IMR-90 (cell line): ENCODE measurements at regions not wholly inside any gene's neighbourhood (a gene's known extent, or its start where the extent isn't known, plus 50 kb on each side); places are given as distances from the start of the nearest gene placed in this dataset.

Experiments used
- ATAC-seq: fragments of 200-7000 bp; cut with Tn5 transposase; 2 replicates; pipeline ENCODE4 v1.9.1; 2020; ENCODE audit warnings: low read depth, mild to moderate bottlenecking, moderate library complexity
- BruUV-seq: library from RNA; stranded (reverse); fragments of 400-500 nt; replicated peaks from 2 replicates; lab custom pipeline; 2021; lab: Mats Ljungman, UMichigan
- CTCF ChIA-PET: fragments of 300-600 bp; formaldehyde crosslinking; extraction: SDS; loops from one replicate; lab custom pipeline; 2021; ENCODE audit warnings: antibody characterized with exemption; lab: Yijun Ruan, JAX
- POLR2A ChIA-PET: fragments of 300-600 bp; sonication (Branson Sonifier 250); formaldehyde crosslinking; loops from one replicate; lab custom pipeline; 2022; ENCODE audit warnings: antibody characterized with exemption; ENCODE audit not compliant: unreplicated experiment; lab: Charles Lee
- DNase-seq: peaks from one replicate; pipeline ENCODE4 v3.0.0; 2013
- H2AFZ ChIP-seq: replicated peaks from 2 replicates; pipeline ENCODE3; 2013; ENCODE audit warnings: low read length, mild to moderate bottlenecking; ENCODE audit not compliant: poor library complexity
- H2AK5ac ChIP-seq: 2 replicates; pipeline ENCODE4 v1.6.1; 2013; ENCODE audit warnings: low read depth, low read length, inconsistent platforms
- H2AK9ac ChIP-seq: replicated peaks from 2 replicates; pipeline ENCODE3; 2013; ENCODE audit warnings: mild to moderate bottlenecking, low read depth, low read length, moderate library complexity; ENCODE audit not compliant: poor library complexity
- H2BK120ac ChIP-seq: 2 replicates; pipeline ENCODE4 v1.6.1; 2013; ENCODE audit warnings: low read depth, low read length, inconsistent platforms
- H2BK15ac ChIP-seq: 3 replicates; pipeline ENCODE4 v1.6.1; 2013; ENCODE audit warnings: low read depth, low read length, inconsistent platforms
- H2BK20ac ChIP-seq: 2 replicates; pipeline ENCODE4 v1.6.1; 2013; ENCODE audit warnings: low read depth, mild to moderate bottlenecking, inconsistent platforms, low read length, moderate library complexity
- H2BK5ac ChIP-seq: 2 replicates; pipeline ENCODE4 v1.6.1; 2013; ENCODE audit warnings: mild to moderate bottlenecking, low read depth, low read length, inconsistent platforms; ENCODE audit not compliant: poor library complexity, severe bottlenecking
- H3K14ac ChIP-seq: replicated peaks from 2 replicates; pipeline ENCODE4 v1.6.1; 2013; ENCODE audit warnings: low read depth, low read length, inconsistent platforms
- H3K18ac ChIP-seq: 2 replicates; pipeline ENCODE4 v1.6.1; 2013; ENCODE audit warnings: low read depth, low read length, control low read depth
- H3K23ac ChIP-seq: 2 replicates; pipeline ENCODE4 v1.6.1; 2013; ENCODE audit warnings: low read depth, low read length, inconsistent platforms
- H3K27ac ChIP-seq: 2 replicates; pipeline ENCODE4 v1.5.1; 2013; ENCODE audit warnings: mild to moderate bottlenecking, control low read depth, low read length; ENCODE audit not compliant: insufficient read depth
- H3K27me3 ChIP-seq: 2 replicates; pipeline ENCODE4 v1.6.1; 2013; ENCODE audit warnings: low read length; ENCODE audit not compliant: control insufficient read depth, insufficient read depth
- H3K36me3 ChIP-seq: 2 replicates; pipeline ENCODE4 v1.6.1; 2013; ENCODE audit warnings: low read length, mixed read lengths; ENCODE audit not compliant: control insufficient read depth, insufficient read depth
- H3K4ac ChIP-seq: 2 replicates; pipeline ENCODE4 v1.6.1; 2013; ENCODE audit warnings: low read depth, low read length, inconsistent platforms
- H3K4me1 ChIP-seq: 2 replicates; pipeline ENCODE4 v1.6.1; 2013; ENCODE audit warnings: low read length, mixed read lengths; ENCODE audit not compliant: control insufficient read depth, insufficient read depth
- H3K4me2 ChIP-seq: 2 replicates; pipeline ENCODE4 v1.6.1; 2013; ENCODE audit warnings: low read depth, mild to moderate bottlenecking, control low read depth, low read length, moderate library complexity
- H3K4me3 ChIP-seq: 2 replicates; pipeline ENCODE4 v1.5.1; 2013; ENCODE audit warnings: low read depth, mild to moderate bottlenecking, control low read depth, low read length, moderate library complexity; ENCODE audit not compliant: insufficient read depth
- H3K56ac ChIP-seq: 2 replicates; pipeline ENCODE4 v1.6.1; 2013; ENCODE audit warnings: low read length, inconsistent platforms; ENCODE audit not compliant: insufficient read depth; ENCODE audit errors: extremely low read depth
- H3K79me1 ChIP-seq, 2 experiments: 2 replicates each; pipeline ENCODE4 v1.6.1; 2013; ENCODE audit warnings: low read length in 2 of 2, inconsistent platforms in 1 of 2, low read depth in 1 of 2
- H3K9ac ChIP-seq: 2 replicates; pipeline ENCODE4 v1.6.1; 2013; ENCODE audit warnings: low read depth, low read length, control low read depth
- H3K9me1 ChIP-seq: 2 replicates; pipeline ENCODE4 v1.6.1; 2013; ENCODE audit warnings: low read length, inconsistent platforms; ENCODE audit not compliant: insufficient read depth
- H3K9me3 ChIP-seq: 2 replicates; pipeline ENCODE4 v1.6.1; 2013; ENCODE audit warnings: low read length; ENCODE audit not compliant: control insufficient read depth, insufficient read depth
- H4K20me1 ChIP-seq: 2 replicates; pipeline ENCODE4 v1.6.1; 2013; ENCODE audit warnings: low read length, inconsistent platforms; ENCODE audit not compliant: insufficient read depth
- H4K5ac ChIP-seq: 2 replicates; pipeline ENCODE4 v1.6.1; 2013; ENCODE audit warnings: mild to moderate bottlenecking, low read depth, low read length, control low read depth
- H4K8ac ChIP-seq, 2 experiments: 2 replicates each; pipeline ENCODE4 v1.6.1; 2013; ENCODE audit warnings: low read depth in 2 of 2, low read length in 2 of 2, control low read depth in 1 of 2, inconsistent platforms in 1 of 2
- H4K91ac ChIP-seq: 2 replicates; pipeline ENCODE4 v1.6.1; 2013; ENCODE audit warnings: low read depth, low read length, inconsistent platforms; ENCODE audit not compliant: insufficient read depth
- BHLHE40 ChIP-seq: fragments of 150-350 bp; IDR thresholded peaks from 2 replicates; pipeline ENCODE4 v1.6.1; 2016; ENCODE audit warnings: mild to moderate bottlenecking, low read depth, low read length
- CHD1 ChIP-seq: IDR thresholded peaks from 2 replicates; pipeline ENCODE4 v1.6.1; 2012; ENCODE audit warnings: low read depth, low read length, improper control_type of control experiment
- FOS ChIP-seq: fragments of 150-350 bp; IDR thresholded peaks from 2 replicates; pipeline ENCODE4 v1.6.1; 2016; ENCODE audit warnings: low read depth, low read length
- MAFK ChIP-seq: IDR thresholded peaks from 2 replicates; pipeline ENCODE4 v1.6.1; 2012; ENCODE audit warnings: low read depth, low read length, improper control_type of control experiment
- POLR2A ChIP-seq: IDR thresholded peaks from 2 replicates; pipeline ENCODE4 v1.6.1; 2012; ENCODE audit warnings: mild to moderate bottlenecking, low read depth, low read length
- RAD21 ChIP-seq: IDR thresholded peaks from 2 replicates; pipeline ENCODE4 v1.6.1; 2012; ENCODE audit warnings: low read length, improper control_type of control experiment
- WGBS, 2 experiments: methylation state at CpG; one replicate each; pipeline versions ENCODE4 v1.1.5 to v1.1.7; 2013; ENCODE audit warnings: missing lambda C conversion rate in 2 of 2; ENCODE audit not compliant: insufficient read length in 1 of 2; ENCODE audit errors: extremely low coverage in 2 of 2; 5-methylcytosine and 5-hydroxymethylcytosine counted together
- dilution Hi-C: fragments of 300-500 bp; cut with HindIII; formaldehyde crosslinking; loops from one replicate; pipeline ENCODE4 v1.14.3; 2018; ENCODE audit warnings: low sequenced_read_pairs; ENCODE audit not compliant: unreplicated experiment
- in situ Hi-C: fragments of 300-500 bp; cut with MboI; formaldehyde crosslinking; loops from 3 replicates; pipeline ENCODE4 v1.14.3; 2019; ENCODE audit warnings: low sequenced_read_pairs, inconsistent platforms, mixed read lengths
- intact Hi-C: fragments of 100-400 bp; cut with micrococcal nuclease; formaldehyde crosslinking; loops from 2 replicates; pipeline ENCODE4 v1.10.0; 2022
- TF ChIP-seq, protein P1 (sequence below): fragments of 150-350 bp; IDR thresholded peaks from 2 replicates; pipeline ENCODE4 v1.6.1; 2016; ENCODE audit warnings: low read depth, mild to moderate bottlenecking, low read length, moderate library complexity, borderline replicate concordance
- TF ChIP-seq, protein P2 (sequence below): fragments of 150-350 bp; IDR thresholded peaks from 2 replicates; pipeline ENCODE4 v1.6.1; 2017; ENCODE audit warnings: mild to moderate bottlenecking, antibody characterized with exemption, low read length, low read depth
- TF ChIP-seq, protein P3 (sequence below): conservative IDR thresholded peaks from 2 replicates; pipeline ENCODE4 v1.5.1; 2012; ENCODE audit warnings: mild to moderate bottlenecking, low read depth, low read length, improper control_type of control experiment

DNA sequence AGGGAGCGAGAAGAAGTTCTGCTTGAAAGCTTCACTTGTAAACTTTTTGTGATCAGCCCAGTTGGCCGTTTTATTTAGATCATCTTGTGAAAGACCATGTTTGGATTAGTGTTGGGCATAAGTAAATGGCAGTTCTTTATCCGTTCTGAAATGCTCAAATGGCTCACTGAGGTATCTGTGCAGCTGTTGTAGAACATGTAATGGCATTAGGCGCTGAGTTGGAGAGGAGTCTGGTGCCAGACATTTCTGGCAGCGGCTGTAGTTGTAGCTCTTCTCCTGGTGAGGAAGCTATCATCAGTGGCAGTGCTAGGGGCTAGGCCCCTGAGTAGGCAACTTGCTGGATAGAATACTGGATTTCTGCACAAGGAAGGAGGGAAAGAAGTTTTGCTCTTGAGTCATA, 321.6 kb downstream of the LMO4 start:
- no peak overlapping the region for H2AK5ac ChIP-seq
- in situ Hi-C loops (no loop called here), intact Hi-C loops (no loop called here), dilution Hi-C loops (no loop called here)
- no peaks in the 10 kb centered on the region for H3K9me1 ChIP-seq
- no peak overlapping the region for H2BK15ac ChIP-seq
- H3K9ac ChIP-seq: no peak overlapping the region
- no peak overlapping the region for H2AK9ac ChIP-seq
- no peak overlapping the region for H2BK5ac ChIP-seq
- H3K23ac ChIP-seq: no peak overlapping the region
- BruUV-seq: no TSS peak
- POLR2A ChIA-PET: no interaction called here
- no peaks in the 10 kb centered on the region for H4K20me1 ChIP-seq
- H3K18ac ChIP-seq: no peak overlapping the region
- H3K27me3 ChIP-seq: no peaks in the 10 kb centered on the region
- no peak overlapping the region for H3K14ac ChIP-seq
- CTCF ChIA-PET: no interaction called here
- no peak overlapping the region for H3K4me3 ChIP-seq
- H4K91ac ChIP-seq: no peak overlapping the region
- WGBS, 2 experiments: 67% methylated on average over 1 of the region's 5 CpGs; no CpG with 5 or more reads in 1 of the 2 experiments
- no peak overlapping the region for H4K5ac ChIP-seq
- H3K4me2 ChIP-seq: no peak overlapping the region
- no peak for DNase-seq
- H3K9me3 ChIP-seq: no peaks in the 10 kb centered on the region
- no peak for ATAC-seq
- TF ChIP-seq, protein P1, sequence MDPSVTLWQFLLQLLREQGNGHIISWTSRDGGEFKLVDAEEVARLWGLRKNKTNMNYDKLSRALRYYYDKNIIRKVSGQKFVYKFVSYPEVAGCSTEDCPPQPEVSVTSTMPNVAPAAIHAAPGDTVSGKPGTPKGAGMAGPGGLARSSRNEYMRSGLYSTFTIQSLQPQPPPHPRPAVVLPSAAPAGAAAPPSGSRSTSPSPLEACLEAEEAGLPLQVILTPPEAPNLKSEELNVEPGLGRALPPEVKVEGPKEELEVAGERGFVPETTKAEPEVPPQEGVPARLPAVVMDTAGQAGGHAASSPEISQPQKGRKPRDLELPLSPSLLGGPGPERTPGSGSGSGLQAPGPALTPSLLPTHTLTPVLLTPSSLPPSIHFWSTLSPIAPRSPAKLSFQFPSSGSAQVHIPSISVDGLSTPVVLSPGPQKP: no peak
- no peak for TF ChIP-seq MAFK
- TF ChIP-seq, protein P2, sequence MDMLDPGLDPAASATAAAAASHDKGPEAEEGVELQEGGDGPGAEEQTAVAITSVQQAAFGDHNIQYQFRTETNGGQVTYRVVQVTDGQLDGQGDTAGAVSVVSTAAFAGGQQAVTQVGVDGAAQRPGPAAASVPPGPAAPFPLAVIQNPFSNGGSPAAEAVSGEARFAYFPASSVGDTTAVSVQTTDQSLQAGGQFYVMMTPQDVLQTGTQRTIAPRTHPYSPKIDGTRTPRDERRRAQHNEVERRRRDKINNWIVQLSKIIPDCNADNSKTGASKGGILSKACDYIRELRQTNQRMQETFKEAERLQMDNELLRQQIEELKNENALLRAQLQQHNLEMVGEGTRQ: no peak
- no peak for TF ChIP-seq CHD1
- TF ChIP-seq RAD21: no peak
- TF ChIP-seq FOS: no peak
- no peak for TF ChIP-seq BHLHE40
- TF ChIP-seq, protein P3, sequence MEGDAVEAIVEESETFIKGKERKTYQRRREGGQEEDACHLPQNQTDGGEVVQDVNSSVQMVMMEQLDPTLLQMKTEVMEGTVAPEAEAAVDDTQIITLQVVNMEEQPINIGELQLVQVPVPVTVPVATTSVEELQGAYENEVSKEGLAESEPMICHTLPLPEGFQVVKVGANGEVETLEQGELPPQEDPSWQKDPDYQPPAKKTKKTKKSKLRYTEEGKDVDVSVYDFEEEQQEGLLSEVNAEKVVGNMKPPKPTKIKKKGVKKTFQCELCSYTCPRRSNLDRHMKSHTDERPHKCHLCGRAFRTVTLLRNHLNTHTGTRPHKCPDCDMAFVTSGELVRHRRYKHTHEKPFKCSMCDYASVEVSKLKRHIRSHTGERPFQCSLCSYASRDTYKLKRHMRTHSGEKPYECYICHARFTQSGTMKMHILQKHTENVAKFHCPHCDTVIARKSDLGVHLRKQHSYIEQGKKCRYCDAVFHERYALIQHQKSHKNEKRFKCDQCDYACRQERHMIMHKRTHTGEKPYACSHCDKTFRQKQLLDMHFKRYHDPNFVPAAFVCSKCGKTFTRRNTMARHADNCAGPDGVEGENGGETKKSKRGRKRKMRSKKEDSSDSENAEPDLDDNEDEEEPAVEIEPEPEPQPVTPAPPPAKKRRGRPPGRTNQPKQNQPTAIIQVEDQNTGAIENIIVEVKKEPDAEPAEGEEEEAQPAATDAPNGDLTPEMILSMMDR: no peak
- no peak for TF ChIP-seq POLR2A
- H3K4me1 ChIP-seq: no peaks in the 10 kb centered on the region
- H4K8ac ChIP-seq: no peak overlapping the region
- no peak overlapping the region for H3K4ac ChIP-seq
- H2AFZ ChIP-seq: no peak overlapping the region
- no peaks in the 10 kb centered on the region for H3K79me1 ChIP-seq
- no peak overlapping the region for H3K56ac ChIP-seq
- no peak overlapping the region for H2BK120ac ChIP-seq
- H2BK20ac ChIP-seq: no peak overlapping the region
- no peaks in the 10 kb centered on the region for H3K36me3 ChIP-seq
- H3K27ac ChIP-seq: no peak overlapping the region
